Vagina (tissue), 2 donors: ENCODE measurements at regions not wholly inside any gene's neighbourhood (a gene's known extent, or its start where the extent isn't known, plus 50 kb on each side); places are given as distances from the start of the nearest gene placed in this dataset.

ENCODE experiments used
- POLR2A ChIP-seq, 2 donors: fragments of 450-650 bp; IDR thresholded peaks; one replicate each; pipeline ENCODE4 v1.6.1; 2017; ENCODE audit warnings: antibody characterized with exemption in 2 of 2, mild to moderate bottlenecking in 2 of 2, moderate library complexity in 2 of 2
- POLR2AphosphoS5 ChIP-seq, 2 donors: sonication (generic); formaldehyde crosslinking; IDR thresholded peaks; one replicate each; pipeline ENCODE4 v1.9.0; 2017; ENCODE audit warnings: antibody characterized with exemption in 2 of 2, mild to moderate bottlenecking in 2 of 2, low read depth in 1 of 2; ENCODE audit not compliant: insufficient read depth in 1 of 2
- TF ChIP-seq, protein P1 (sequence below), 3 experiments: fragments of 450-650 bp in 2 of 3; fragments of 200-600 bp in 1 of 3; sonication (generic) in 1 of 3; IDR thresholded peaks; one replicate each; pipeline ENCODE4 v1.5.1; 2017 to 2019; ENCODE audit warnings: antibody characterized with exemption in 3 of 3, mild to moderate bottlenecking in 2 of 3, moderate library complexity in 2 of 3

DNA sequence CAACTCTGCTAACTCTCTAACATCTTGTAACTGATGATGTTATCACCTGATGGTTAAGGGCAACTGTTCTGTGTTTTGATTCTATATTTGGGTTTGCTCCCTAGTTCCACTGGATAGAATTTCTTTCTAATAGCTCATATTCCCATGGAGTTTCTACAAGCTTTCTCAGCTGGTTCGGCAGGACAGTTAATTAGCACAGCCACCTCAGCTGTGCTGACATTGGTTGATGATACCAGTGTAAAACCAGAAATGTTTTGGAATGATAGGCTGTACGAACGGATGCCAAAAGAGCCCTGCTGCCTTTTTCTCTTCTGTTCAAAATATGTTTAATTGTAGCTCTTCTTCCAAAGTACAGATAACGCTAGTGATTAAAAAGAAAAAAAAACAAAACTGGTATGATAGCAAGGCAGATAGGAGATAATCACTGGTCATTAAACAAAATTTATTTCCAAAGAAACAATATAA lies 440.5 kb upstream of the ZNF608 start:
- TF ChIP-seq, protein P1, sequence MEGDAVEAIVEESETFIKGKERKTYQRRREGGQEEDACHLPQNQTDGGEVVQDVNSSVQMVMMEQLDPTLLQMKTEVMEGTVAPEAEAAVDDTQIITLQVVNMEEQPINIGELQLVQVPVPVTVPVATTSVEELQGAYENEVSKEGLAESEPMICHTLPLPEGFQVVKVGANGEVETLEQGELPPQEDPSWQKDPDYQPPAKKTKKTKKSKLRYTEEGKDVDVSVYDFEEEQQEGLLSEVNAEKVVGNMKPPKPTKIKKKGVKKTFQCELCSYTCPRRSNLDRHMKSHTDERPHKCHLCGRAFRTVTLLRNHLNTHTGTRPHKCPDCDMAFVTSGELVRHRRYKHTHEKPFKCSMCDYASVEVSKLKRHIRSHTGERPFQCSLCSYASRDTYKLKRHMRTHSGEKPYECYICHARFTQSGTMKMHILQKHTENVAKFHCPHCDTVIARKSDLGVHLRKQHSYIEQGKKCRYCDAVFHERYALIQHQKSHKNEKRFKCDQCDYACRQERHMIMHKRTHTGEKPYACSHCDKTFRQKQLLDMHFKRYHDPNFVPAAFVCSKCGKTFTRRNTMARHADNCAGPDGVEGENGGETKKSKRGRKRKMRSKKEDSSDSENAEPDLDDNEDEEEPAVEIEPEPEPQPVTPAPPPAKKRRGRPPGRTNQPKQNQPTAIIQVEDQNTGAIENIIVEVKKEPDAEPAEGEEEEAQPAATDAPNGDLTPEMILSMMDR (IDR thresholded peaks at IDR 0.05), result no peak
- TF ChIP-seq POLR2A (IDR thresholded peaks at IDR 0.05) (no peak), POLR2AphosphoS5 (IDR thresholded peaks at IDR 0.05; ENCODE audit: insufficient read depth in 1 of 2, low read depth in 1 of 2) (no peak)
